ENCODE measurements at regions not wholly inside any gene's neighbourhood (a gene's known extent, or its start where the extent isn't known, plus 50 kb on each side); places are given as distances from the start of the nearest gene placed in this dataset.

GRCh38 chr11:80798174-80798573 lies 1357.3 kb upstream of the TENM4 start:
- H3K27me3 Mint-ChIP-seq (ENCODE audit: low read depth) = no peaks in the 10 kb centered on the region
- no peaks in the 10 kb centered on the region for H3K4me1 Mint-ChIP-seq
- H3K4me3 Mint-ChIP-seq = no peak overlapping the region
- H3K36me3 Mint-ChIP-seq (ENCODE audit: low read depth) = peaks cover 9% of the 10 kb centered on the region
- H3K9me3 Mint-ChIP-seq = peaks cover 6% of the 10 kb centered on the region
- TF ChIP-seq CTCF (conservative IDR thresholded peaks at IDR 0.05) = no peak
- DNase-seq (ENCODE audit: low read depth, low spot score) = no peak
- no peak overlapping the region for H3K27ac Mint-ChIP-seq (ENCODE audit: unreplicated experiment)

GRCh38 chr11:80783561-80783960 lies 1342.7 kb upstream of the TENM4 start:
- Mint-ChIP-seq H3K4me3 (no peak overlapping the region), H3K27ac (ENCODE audit: unreplicated experiment) (no peak overlapping the region), H3K4me1 (no peaks in the 10 kb centered on the region), H3K27me3 (ENCODE audit: low read depth) (no peaks in the 10 kb centered on the region), H3K9me3 (peaks cover 8% of the 10 kb centered on the region), H3K36me3 (ENCODE audit: low read depth) (no peaks in the 10 kb centered on the region)
- no peak for DNase-seq (ENCODE audit: low read depth, low spot score)
- TF ChIP-seq CTCF (conservative IDR thresholded peaks at IDR 0.05) = no peak

GRCh38 chr11:80782135-80782885 lies 1341.5 kb upstream of the TENM4 start:
- H3K9me3 Mint-ChIP-seq = peaks cover 8% of the 10 kb centered on the region
- H3K27ac Mint-ChIP-seq (ENCODE audit: unreplicated experiment) = no peak overlapping the region
- no peaks in the 10 kb centered on the region for H3K27me3 Mint-ChIP-seq (ENCODE audit: low read depth)
- no peak for TF ChIP-seq CTCF (conservative IDR thresholded peaks at IDR 0.05)
- no peak for DNase-seq (ENCODE audit: low read depth, low spot score)
- H3K4me1 Mint-ChIP-seq = no peaks in the 10 kb centered on the region
- no peak overlapping the region for H3K4me3 Mint-ChIP-seq
- H3K36me3 Mint-ChIP-seq (ENCODE audit: low read depth) = no peaks in the 10 kb centered on the region

- H3K27me3 Mint-ChIP-seq (ENCODE audit: low read depth) = no peaks in the 10 kb centered on the region
- no peaks in the 10 kb centered on the region for H3K9me3 Mint-ChIP-seq
- no peak for DNase-seq (ENCODE audit: low read depth, low spot score)
- H3K4me1 Mint-ChIP-seq = no peaks in the 10 kb centered on the region
- no peak for TF ChIP-seq CTCF (conservative IDR thresholded peaks at IDR 0.05)
- no peaks in the 10 kb centered on the region for H3K36me3 Mint-ChIP-seq (ENCODE audit: low read depth)
- H3K27ac Mint-ChIP-seq (ENCODE audit: unreplicated experiment) = no peak overlapping the region
- no peak overlapping the region for H3K4me3 Mint-ChIP-seq
Measured at GRCh38 chr11:80779905-80780605, 1339.2 kb upstream of the TENM4 start.

- no peak overlapping the region for H3K27ac Mint-ChIP-seq (ENCODE audit: unreplicated experiment)
- no peaks in the 10 kb centered on the region for H3K9me3 Mint-ChIP-seq
- H3K4me3 Mint-ChIP-seq = no peak overlapping the region
- no peak for TF ChIP-seq CTCF (conservative IDR thresholded peaks at IDR 0.05)
- no peaks in the 10 kb centered on the region for H3K4me1 Mint-ChIP-seq
- DNase-seq (ENCODE audit: low read depth, low spot score) = no peak
- no peaks in the 10 kb centered on the region for H3K27me3 Mint-ChIP-seq (ENCODE audit: low read depth)
- H3K36me3 Mint-ChIP-seq (ENCODE audit: low read depth) = no peaks in the 10 kb centered on the region
Measured at GRCh38 chr11:80778941-80779340, 1338.1 kb upstream of the TENM4 start.

Data from neural crest cell (in vitro differentiated cells).